NCI-H82 (cell line): ENCODE measurements at regions not wholly inside any gene's neighbourhood (a gene's known extent, or its start where the extent isn't known, plus 50 kb on each side); places are given as distances from the start of the nearest gene placed in this dataset.
"Not testable (repeated sequence)": the region's sequence is repeated elsewhere in the genome, so short reads cannot be mapped to it uniquely, and the experiment has no call there.

Experiments used
- DNase-seq: peaks from one replicate; lab custom pipeline; 2025; lab: John Stamatoyannopoulos, UW

GRCh38 chr9:41839786-41840185, 289.4 kb downstream of the CNTNAP3B start:
- DNase-seq: not testable (repeated sequence)

DNA sequence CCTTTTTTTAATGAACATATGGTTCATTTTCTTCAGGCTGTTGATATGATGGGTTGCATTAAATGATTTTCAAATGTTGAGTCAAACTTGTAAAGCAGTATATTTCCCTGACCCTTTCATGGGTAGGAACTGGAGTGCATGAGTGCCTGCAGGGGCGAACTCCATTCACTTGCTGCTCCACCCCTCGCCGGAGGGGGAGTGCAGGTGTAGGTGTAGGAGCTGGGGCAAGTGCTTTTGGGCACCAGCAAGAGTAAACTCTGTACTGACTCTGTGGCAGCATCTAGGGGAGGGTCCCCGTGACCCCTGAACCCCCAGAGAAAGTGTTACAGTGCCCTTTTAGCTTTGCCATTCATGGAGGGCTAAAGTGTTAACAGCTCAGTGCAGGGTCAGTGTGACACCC, 290.3 kb downstream of the CNTNAP3B start:
- DNase-seq: not testable (repeated sequence)

GRCh38 chr9:41838562-41838851, 290.7 kb downstream of the CNTNAP3B start:
- not testable (repeated sequence) for DNase-seq

- DNase-seq: not testable (repeated sequence)
Measured at GRCh38 chr9:41837684-41838561, 291.3 kb downstream of the CNTNAP3B start.

- not testable (repeated sequence) for DNase-seq
Measured at GRCh38 chr9:41833108-41833507, 296.1 kb downstream of the CNTNAP3B start.

DNA sequence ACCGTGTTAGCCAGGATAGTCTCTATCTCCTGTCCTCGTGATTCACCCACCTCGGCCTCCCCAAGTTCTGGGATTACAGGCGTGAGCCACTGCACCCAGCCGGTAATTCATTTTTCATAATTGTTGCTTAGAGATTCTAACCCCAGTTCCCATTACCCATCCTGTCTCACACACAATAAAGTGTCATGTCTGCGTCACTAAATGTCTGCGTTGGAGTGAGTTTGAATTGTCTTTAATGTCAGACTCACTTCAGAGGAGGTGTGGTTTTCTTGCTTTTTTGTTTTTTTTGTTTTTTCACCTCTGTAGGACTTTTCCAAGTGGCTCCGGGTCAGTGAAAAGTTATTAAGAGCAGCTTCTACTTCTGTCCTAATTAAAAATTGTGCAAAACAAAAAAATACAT, 304.5 kb downstream of the CNTNAP3B start:
- not testable (repeated sequence) for DNase-seq

- DNase-seq: not testable (repeated sequence)
Measured at GRCh38 chr9:41802706-41803105, 326.5 kb downstream of the CNTNAP3B start.

DNA sequence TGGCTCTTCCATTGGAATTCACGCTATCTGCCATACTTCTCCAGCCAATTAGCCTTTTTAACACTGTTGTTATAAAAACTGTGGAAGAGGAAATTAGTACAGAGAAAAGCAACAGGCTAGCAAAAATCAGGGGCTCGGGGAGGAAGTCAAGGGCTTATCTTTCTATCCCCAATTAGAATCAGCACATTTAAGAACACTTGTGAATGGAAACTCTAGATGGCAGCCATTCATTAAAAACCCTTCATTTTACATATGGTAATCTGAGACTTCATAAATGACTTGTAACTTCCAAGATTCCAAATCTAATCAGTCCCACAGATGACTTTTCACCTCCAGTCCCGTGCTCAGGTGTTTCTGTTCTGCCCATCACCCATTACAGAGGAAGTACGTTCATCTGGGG, 330.5 kb downstream of the CNTNAP3B start:
- DNase-seq: not testable (repeated sequence)

- DNase-seq: not testable (repeated sequence)
Measured at GRCh38 chr9:41790719-41791363, 338.4 kb downstream of the CNTNAP3B start.

DNA sequence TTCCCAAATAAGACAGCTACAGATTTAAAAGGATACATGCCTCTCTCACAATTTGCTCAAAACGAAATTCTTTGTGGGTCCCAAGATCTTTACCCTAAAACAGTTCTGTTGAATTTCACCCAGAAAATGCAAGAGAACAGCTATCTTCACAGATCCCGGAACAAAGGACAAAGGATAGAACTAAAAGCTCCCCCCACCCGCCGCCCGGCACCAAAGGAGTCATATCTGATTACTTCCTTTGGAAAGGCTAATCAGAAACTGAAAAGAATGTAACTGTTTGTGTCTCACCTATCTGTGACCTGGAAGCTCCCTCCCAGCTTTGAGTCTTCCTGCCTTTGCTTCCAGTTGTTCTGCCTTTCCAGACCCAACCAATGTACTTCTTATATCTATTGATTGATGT, 339.2 kb downstream of the CNTNAP3B start:
- not testable (repeated sequence) for DNase-seq

- not testable (repeated sequence) for DNase-seq
Measured at GRCh38 chr9:41789387-41789786, 339.8 kb downstream of the CNTNAP3B start.

DNA sequence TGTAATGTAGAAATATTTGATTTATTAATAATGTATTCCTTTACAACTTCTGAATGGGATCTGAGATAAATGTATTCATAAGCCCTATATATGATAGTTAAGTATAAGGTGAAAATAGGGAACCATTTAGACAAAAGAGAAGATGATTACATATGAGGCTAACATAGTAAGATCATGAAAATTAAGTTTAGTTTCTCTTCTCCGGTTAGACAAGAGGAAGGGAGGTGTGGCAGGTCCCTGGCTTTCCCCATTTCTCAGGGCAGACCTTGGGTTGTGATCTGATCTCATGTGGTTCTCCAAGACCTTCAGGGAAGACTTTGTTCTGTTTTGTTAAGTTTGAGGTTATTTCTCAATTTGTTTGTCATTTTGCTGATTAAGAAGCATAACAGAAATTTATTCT, 341.3 kb downstream of the CNTNAP3B start:
- not testable (repeated sequence) for DNase-seq

GRCh38 chr9:41787270-41787669, 342.0 kb downstream of the CNTNAP3B start:
- not testable (repeated sequence) for DNase-seq

DNA sequence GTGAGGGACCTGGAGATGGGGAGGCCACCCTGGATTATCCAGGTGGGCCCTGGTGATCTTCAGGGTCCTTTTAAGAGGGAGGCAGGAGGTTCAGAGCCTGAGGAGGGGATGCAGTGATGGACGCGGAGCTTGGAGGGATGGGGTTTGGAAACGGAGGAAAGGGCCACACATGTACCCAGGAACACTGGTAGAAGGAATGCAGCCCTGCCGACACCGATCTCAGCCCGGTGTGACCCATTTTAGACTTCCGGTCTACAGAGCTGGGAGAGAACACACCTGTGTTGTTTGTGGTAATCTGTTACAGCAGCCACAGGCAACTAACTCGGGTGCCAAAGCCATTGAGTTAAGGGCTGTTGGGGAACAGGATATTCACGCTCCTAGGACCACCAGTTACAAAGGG, 345.2 kb downstream of the CNTNAP3B start:
- not testable (repeated sequence) for DNase-seq

GRCh38 chr9:41783070-41783810, 346.0 kb downstream of the CNTNAP3B start:
- not testable (repeated sequence) for DNase-seq

DNA sequence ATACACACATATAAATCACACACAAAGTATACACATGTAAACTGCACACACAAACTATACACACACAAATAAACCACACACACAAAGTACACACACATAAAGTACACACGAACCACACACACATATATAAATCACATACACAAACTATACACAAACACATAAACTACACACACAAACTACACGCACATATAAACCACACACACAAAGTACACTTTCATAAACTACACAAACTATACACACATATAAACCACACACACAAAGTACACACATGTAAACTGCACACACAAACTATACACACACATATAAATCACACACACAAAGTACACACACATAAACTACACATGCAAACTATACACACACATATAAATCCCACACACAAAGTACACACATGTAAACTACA, 347.3 kb downstream of the CNTNAP3B start:
- DNase-seq: not testable (repeated sequence)

DNA sequence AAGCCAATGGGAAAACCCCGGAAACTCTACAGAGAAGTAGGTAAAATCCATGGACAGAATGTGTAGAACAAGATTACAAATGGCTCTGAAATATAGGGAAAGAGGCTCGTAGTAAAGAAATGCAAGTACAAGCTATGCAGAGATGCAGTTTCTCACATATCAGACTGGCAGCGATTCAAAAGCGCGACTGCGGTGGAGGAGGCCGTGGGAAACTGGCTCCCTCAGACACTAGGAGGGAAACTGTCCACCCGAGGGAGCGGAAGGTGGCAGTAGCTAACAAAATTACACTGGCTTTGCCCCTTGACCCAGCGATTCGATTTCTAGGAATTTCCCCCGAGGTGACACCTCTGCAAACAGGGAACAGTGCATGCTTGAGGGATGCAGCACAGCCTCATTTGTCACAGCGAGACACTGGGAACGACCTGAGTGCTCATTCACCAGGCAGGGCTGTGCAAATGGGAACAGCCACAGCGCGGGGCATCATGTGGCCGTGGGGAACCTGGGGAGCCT, 349.3 kb downstream of the CNTNAP3B start:
- not testable (repeated sequence) for DNase-seq

GRCh38 chr9:41779192-41779591, 350.0 kb downstream of the CNTNAP3B start:
- DNase-seq: not testable (repeated sequence)

- not testable (repeated sequence) for DNase-seq
Measured at GRCh38 chr9:41778535-41779071, 350.6 kb downstream of the CNTNAP3B start.

DNA sequence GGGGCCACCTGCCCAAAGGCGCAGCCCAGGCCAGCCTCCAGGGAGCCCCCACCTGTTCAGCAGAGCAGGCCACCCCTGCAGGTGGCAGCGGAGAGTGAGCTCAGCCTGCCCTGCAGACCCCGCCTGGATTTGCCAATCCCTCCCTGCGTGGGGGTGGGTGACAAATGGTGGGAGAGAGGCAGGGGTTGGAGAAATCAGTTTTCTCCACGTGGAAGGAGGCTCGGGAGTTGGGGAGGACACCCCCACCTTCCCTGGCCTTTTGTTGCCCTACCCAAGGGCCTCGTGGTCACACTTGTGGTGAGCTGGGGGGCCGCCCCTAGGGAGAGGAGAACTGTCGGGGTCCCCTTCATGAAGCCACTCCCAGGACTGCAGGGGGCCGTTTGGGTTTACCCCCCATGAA, 351.7 kb downstream of the CNTNAP3B start:
- not testable (repeated sequence) for DNase-seq

GRCh38 chr9:41772541-41772940, 356.7 kb downstream of the CNTNAP3B start:
- DNase-seq: not testable (repeated sequence)

GRCh38 chr9:41771693-41772092, 357.5 kb downstream of the CNTNAP3B start:
- DNase-seq: not testable (repeated sequence)
